OCI-LY3 (cell line): ENCODE measurements at regions not wholly inside any gene's neighbourhood (a gene's known extent, or its start where the extent isn't known, plus 50 kb on each side); places are given as distances from the start of the nearest gene placed in this dataset.

Experiments
- H2AFZ ChIP-seq: fragments of 200-600, 300-600 bp; shearing (Covaris generic); 2 replicates; pipeline ENCODE4 v1.6.0; 2014; ENCODE audit warnings: antibody characterized with exemption, low read depth, low read length
- H3K27ac ChIP-seq: fragments of 200-600, 300-600 bp; sonication (generic); 2 replicates; pipeline ENCODE4 v1.5.1; 2014; ENCODE audit warnings: mild to moderate bottlenecking, low read length, moderate library complexity, mixed read lengths
- H3K27me3 ChIP-seq: fragments of 200-600, 300-600 bp; sonication (generic); 2 replicates; pipeline ENCODE4 v1.6.1; 2014; ENCODE audit warnings: low read depth, low read length, mixed read lengths
- H3K36me3 ChIP-seq: fragments of 200-600, 300-600 bp; sonication (generic); replicated peaks from 2 replicates; pipeline ENCODE3; 2014; ENCODE audit warnings: low read depth, low read length, mixed read lengths
- H3K4me1 ChIP-seq: fragments of 300-600, 200-600 bp; sonication (generic); 2 replicates; pipeline ENCODE4 v1.6.1; 2014; ENCODE audit warnings: low read length, mixed read lengths
- H3K4me2 ChIP-seq: fragments of 200-600, 300-600 bp; sonication (generic); 2 replicates; pipeline ENCODE4 v1.6.1; 2014; ENCODE audit warnings: low read length, mixed read lengths
- H3K4me3 ChIP-seq: fragments of 300-600, 200-600 bp; sonication (generic); 2 replicates; pipeline ENCODE4 v1.5.1; 2014; ENCODE audit warnings: antibody characterized with exemption, mild to moderate bottlenecking, low read length, moderate library complexity
- H3K79me2 ChIP-seq: fragments of 300-600, 200-600 bp; shearing (Covaris generic); 2 replicates; pipeline ENCODE4 v1.6.1; 2014; ENCODE audit warnings: mild to moderate bottlenecking, low read length, mixed read lengths
- H3K9ac ChIP-seq: fragments of 300-600, 200-600 bp; shearing (Covaris generic); 2 replicates; pipeline ENCODE4 v1.6.0; 2014; ENCODE audit warnings: mild to moderate bottlenecking, low read length, moderate library complexity
- H3K9me3 ChIP-seq: fragments of 200-600, 300-600 bp; shearing (Covaris generic); 2 replicates; pipeline ENCODE4 v1.6.1; 2014; ENCODE audit warnings: low read length, mixed read lengths; ENCODE audit not compliant: insufficient read depth
- H4K20me1 ChIP-seq: fragments of 200-600, 300-600 bp; sonication (generic); 2 replicates; pipeline ENCODE4 v1.6.1; 2016; ENCODE audit warnings: low read length, mixed read lengths; ENCODE audit not compliant: insufficient read depth
- EZH2phosphoT487 ChIP-seq: fragments of 200-600 bp; shearing (Covaris generic); IDR thresholded peaks from 2 replicates; pipeline ENCODE4 v1.6.1; 2018; ENCODE audit warnings: antibody characterized with exemption, mixed run types, low read depth
- TF ChIP-seq, protein P1 (sequence below): fragments of 200-600, 300-600 bp; sonication (generic); IDR thresholded peaks from 2 replicates; pipeline ENCODE4 v1.5.1; 2014; ENCODE audit warnings: antibody characterized with exemption, low read length, low read depth

DNA sequence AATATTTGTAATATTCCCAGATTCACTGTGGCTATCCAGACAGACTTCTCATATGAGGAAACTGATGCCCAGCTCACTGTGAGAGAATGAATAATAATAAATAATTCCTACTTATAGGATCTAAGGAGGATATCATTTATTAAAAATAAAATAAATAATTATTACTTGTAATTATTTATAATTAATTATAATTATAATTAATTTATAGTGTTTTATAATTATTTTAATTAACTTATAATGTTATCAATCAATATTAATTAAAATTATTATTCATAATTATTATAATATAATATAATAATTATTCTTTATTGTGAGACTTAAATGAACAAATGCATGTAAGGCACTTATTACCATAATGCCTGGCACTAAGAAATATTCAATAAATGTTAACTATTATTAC is 192.8 kb downstream of the GALC start:
- peaks cover 24% of the 10 kb centered on the region for H3K36me3 ChIP-seq
- H3K79me2 ChIP-seq: no peaks in the 10 kb centered on the region
- peaks cover 24% of the 10 kb centered on the region for H3K9me3 ChIP-seq
- H3K27ac ChIP-seq: no peak overlapping the region
- no peaks in the 10 kb centered on the region for H4K20me1 ChIP-seq
- peaks cover 29% of the 10 kb centered on the region for H3K4me1 ChIP-seq
- H3K4me3 ChIP-seq: no peak overlapping the region
- no peaks in the 10 kb centered on the region for H3K27me3 ChIP-seq
- TF ChIP-seq EZH2phosphoT487: no peak
- TF ChIP-seq, protein P1, sequence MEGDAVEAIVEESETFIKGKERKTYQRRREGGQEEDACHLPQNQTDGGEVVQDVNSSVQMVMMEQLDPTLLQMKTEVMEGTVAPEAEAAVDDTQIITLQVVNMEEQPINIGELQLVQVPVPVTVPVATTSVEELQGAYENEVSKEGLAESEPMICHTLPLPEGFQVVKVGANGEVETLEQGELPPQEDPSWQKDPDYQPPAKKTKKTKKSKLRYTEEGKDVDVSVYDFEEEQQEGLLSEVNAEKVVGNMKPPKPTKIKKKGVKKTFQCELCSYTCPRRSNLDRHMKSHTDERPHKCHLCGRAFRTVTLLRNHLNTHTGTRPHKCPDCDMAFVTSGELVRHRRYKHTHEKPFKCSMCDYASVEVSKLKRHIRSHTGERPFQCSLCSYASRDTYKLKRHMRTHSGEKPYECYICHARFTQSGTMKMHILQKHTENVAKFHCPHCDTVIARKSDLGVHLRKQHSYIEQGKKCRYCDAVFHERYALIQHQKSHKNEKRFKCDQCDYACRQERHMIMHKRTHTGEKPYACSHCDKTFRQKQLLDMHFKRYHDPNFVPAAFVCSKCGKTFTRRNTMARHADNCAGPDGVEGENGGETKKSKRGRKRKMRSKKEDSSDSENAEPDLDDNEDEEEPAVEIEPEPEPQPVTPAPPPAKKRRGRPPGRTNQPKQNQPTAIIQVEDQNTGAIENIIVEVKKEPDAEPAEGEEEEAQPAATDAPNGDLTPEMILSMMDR: no peak
- no peak overlapping the region for H3K9ac ChIP-seq
- H2AFZ ChIP-seq: no peak overlapping the region
- H3K4me2 ChIP-seq: no peak overlapping the region

- H3K79me2 ChIP-seq: no peaks in the 10 kb centered on the region
- TF ChIP-seq, protein P1: no peak
- TF ChIP-seq EZH2phosphoT487: no peak
- peaks cover 25% of the 10 kb centered on the region for H3K4me1 ChIP-seq
- no peak overlapping the region for H3K27ac ChIP-seq
- H3K4me3 ChIP-seq: no peak overlapping the region
- peaks cover 17% of the 10 kb centered on the region for H3K36me3 ChIP-seq
- H4K20me1 ChIP-seq: no peaks in the 10 kb centered on the region
- no peak overlapping the region for H3K9ac ChIP-seq
- H2AFZ ChIP-seq: no peak overlapping the region
- H3K9me3 ChIP-seq: peaks cover 16% of the 10 kb centered on the region; the same call in 1 of the 2 replicates
- H3K27me3 ChIP-seq: no peaks in the 10 kb centered on the region
- H3K4me2 ChIP-seq: no peak overlapping the region
These were observed 193.6 kb downstream of the GALC start for GRCh38 chr14:87799400-87799799.

GRCh38 chr14:87797001-87797400 is 196.0 kb downstream of the GALC start:
- TF ChIP-seq, protein P1: no peak
- no peak for TF ChIP-seq EZH2phosphoT487
- Histone ChIP-seq H3K4me3 (no peak overlapping the region), H3K36me3 (peaks cover under 1% of the 10 kb centered on the region), H3K9ac (no peak overlapping the region), H3K27me3 (no peaks in the 10 kb centered on the region), H4K20me1 (no peaks in the 10 kb centered on the region), H3K79me2 (no peaks in the 10 kb centered on the region), H3K27ac (no peak overlapping the region), H3K4me2 (no peak overlapping the region), H3K9me3 (no peaks in the 10 kb centered on the region), H3K4me1 (peaks cover 7% of the 10 kb centered on the region; the same call in 1 of the 2 replicates), H2AFZ (no peak overlapping the region)

DNA sequence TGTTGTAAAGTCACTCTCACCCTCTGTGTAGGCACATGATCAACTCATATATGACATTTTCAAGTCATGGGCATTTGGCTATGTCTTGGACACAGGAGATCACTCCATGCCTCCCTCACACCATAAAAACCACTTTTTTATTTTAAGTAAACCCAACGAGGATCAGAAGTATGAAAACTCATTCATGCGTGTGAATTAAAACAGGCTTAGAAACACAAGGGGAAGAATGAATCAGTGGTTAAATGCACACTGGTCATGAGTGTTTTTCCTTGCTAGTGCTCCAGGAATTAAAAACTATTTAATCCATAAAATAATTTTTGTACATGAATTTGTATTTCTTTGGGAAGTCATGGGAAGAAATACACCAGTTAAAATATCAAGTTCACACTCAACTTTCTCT is 198.4 kb downstream of the GALC start:
- Histone ChIP-seq H3K79me2 (no peaks in the 10 kb centered on the region), H4K20me1 (no peaks in the 10 kb centered on the region), H2AFZ (no peak overlapping the region), H3K4me1 (peaks cover 7% of the 10 kb centered on the region; the same call in 1 of the 2 replicates), H3K27me3 (no peaks in the 10 kb centered on the region), H3K4me2 (no peak overlapping the region), H3K9ac (no peak overlapping the region), H3K36me3 (no peaks in the 10 kb centered on the region), H3K27ac (no peak overlapping the region), H3K9me3 (no peaks in the 10 kb centered on the region), H3K4me3 (no peak overlapping the region)
- TF ChIP-seq, protein P1: no peak
- no peak for TF ChIP-seq EZH2phosphoT487
